PFSK-1 (cell line): ENCODE measurements at regions not wholly inside any gene's neighbourhood (a gene's known extent, or its start where the extent isn't known, plus 50 kb on each side); places are given as distances from the start of the nearest gene placed in this dataset.

ENCODE experiments used
- FOXP2 ChIP-seq: optimal IDR thresholded peaks from 2 replicates; pipeline ENCODE3; 2011; ENCODE audit warnings: borderline replicate concordance, control low read depth, inconsistent platforms; ENCODE audit not compliant: insufficient read depth; ENCODE audit errors: extremely low read length, extremely low read depth
- POLR2AphosphoS5 ChIP-seq: IDR thresholded peaks from 2 replicates; pipeline ENCODE4 v1.6.1; 2012; ENCODE audit warnings: low read depth, mild to moderate bottlenecking, control low read depth, low read length, moderate library complexity
- SIN3A ChIP-seq: IDR thresholded peaks from 2 replicates; pipeline ENCODE4 v1.6.1; 2012; ENCODE audit warnings: mild to moderate bottlenecking, low read length, moderate library complexity, borderline replicate concordance; ENCODE audit not compliant: insufficient read depth
- TAF1 ChIP-seq: IDR thresholded peaks from 2 replicates; pipeline ENCODE4 v1.6.1; 2012; ENCODE audit warnings: low read length, control low read depth, borderline replicate concordance; ENCODE audit not compliant: insufficient read depth
- TF ChIP-seq, protein P1 (sequence below), 2 experiments: IDR thresholded peaks; 2 replicates each; pipeline versions ENCODE4 v1.6.1 to v1.8.0; 2011 to 2012; ENCODE audit warnings: low read depth in 2 of 2, low read length in 2 of 2, control low read depth in 1 of 2, inconsistent platforms in 1 of 2, mild to moderate bottlenecking in 1 of 2, moderate library complexity in 1 of 2; ENCODE audit not compliant: insufficient read depth in 1 of 2

- TF ChIP-seq FOXP2 (no peak), TAF1 (no peak), POLR2AphosphoS5 (no peak), SIN3A (no peak)
- TF ChIP-seq, protein P1, sequence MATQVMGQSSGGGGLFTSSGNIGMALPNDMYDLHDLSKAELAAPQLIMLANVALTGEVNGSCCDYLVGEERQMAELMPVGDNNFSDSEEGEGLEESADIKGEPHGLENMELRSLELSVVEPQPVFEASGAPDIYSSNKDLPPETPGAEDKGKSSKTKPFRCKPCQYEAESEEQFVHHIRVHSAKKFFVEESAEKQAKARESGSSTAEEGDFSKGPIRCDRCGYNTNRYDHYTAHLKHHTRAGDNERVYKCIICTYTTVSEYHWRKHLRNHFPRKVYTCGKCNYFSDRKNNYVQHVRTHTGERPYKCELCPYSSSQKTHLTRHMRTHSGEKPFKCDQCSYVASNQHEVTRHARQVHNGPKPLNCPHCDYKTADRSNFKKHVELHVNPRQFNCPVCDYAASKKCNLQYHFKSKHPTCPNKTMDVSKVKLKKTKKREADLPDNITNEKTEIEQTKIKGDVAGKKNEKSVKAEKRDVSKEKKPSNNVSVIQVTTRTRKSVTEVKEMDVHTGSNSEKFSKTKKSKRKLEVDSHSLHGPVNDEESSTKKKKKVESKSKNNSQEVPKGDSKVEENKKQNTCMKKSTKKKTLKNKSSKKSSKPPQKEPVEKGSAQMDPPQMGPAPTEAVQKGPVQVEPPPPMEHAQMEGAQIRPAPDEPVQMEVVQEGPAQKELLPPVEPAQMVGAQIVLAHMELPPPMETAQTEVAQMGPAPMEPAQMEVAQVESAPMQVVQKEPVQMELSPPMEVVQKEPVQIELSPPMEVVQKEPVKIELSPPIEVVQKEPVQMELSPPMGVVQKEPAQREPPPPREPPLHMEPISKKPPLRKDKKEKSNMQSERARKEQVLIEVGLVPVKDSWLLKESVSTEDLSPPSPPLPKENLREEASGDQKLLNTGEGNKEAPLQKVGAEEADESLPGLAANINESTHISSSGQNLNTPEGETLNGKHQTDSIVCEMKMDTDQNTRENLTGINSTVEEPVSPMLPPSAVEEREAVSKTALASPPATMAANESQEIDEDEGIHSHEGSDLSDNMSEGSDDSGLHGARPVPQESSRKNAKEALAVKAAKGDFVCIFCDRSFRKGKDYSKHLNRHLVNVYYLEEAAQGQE (IDR thresholded peaks at IDR 0.05; ENCODE audit: insufficient read depth in 1 of 2, low read depth in 2 of 2, low read length in 2 of 2) = no peak
Measured at GRCh38 chr11:135015966-135016365, 603.9 kb upstream of the B3GAT1 start.

DNA sequence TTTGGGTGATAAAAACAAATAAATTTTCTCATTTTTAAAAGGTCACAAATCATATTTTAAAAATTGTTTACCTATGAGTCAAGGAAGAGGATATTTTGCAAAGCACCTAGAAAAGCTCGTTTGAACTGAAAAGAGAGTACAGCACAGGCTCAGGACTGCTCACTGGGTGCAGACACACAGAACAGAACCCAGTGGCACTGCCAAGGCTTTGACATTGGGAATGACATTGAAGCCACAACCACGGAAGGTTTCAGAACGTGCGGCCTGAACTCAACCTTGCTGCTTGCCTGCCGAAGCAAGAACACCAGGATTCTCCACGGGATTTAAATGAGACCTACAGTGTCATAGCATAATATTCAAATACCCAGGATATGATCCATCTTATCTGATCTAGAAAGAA is 597.1 kb upstream of the B3GAT1 start:
- TF ChIP-seq, protein P1 (IDR thresholded peaks at IDR 0.05; ENCODE audit: insufficient read depth in 1 of 2, low read depth in 2 of 2, low read length in 2 of 2) = no peak
- TF ChIP-seq FOXP2 = no peak
- no peak for TF ChIP-seq TAF1
- TF ChIP-seq POLR2AphosphoS5 = no peak
- TF ChIP-seq SIN3A = no peak

DNA sequence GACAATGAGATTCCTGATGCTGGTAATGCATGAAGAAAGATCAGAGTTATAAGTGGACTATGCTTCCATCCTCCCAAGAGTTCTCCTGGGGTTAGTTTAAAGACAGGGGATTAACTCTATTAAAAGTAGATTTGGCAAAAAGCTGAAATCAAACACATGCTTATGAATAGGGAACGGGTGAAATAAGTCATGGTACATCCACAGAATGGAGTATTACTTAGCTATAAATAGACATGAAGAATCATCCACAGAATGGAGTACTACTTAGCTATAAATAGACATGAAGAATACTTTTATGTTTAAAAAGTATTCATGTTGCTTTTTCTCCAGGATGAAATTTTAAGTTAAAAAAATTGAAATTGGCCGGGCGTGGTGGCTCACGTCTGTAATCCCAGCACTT is 596.4 kb upstream of the B3GAT1 start:
- TF ChIP-seq TAF1 = no peak
- TF ChIP-seq, protein P1 (IDR thresholded peaks at IDR 0.05; ENCODE audit: insufficient read depth in 1 of 2, low read depth in 2 of 2, low read length in 2 of 2) = no peak
- no peak for TF ChIP-seq SIN3A
- no peak for TF ChIP-seq FOXP2
- TF ChIP-seq POLR2AphosphoS5 = no peak

DNA sequence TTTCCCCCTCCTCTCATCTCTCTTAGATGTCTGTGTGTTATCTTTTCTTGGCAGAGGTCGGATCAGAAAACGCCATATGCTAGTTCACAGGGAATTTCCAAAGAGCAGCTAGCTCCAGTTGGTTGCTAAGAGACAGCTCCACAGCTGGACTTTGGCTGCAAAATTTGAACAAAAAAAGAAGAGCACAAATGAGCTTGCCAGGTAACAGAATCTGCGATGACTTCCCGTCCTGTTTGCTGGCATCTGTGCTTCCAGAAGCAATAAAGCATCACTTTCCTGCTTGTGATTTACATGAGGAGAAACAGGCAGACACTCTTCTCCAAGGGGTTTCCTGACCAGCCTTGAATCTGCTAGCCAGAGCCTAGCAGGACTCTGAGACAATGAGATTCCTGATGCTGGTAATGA is 596.0 kb upstream of the B3GAT1 start:
- no peak for TF ChIP-seq SIN3A
- TF ChIP-seq POLR2AphosphoS5 = no peak
- no peak for TF ChIP-seq FOXP2
- no peak for TF ChIP-seq TAF1
- TF ChIP-seq, protein P1 (IDR thresholded peaks at IDR 0.05; ENCODE audit: insufficient read depth in 1 of 2, low read depth in 2 of 2, low read length in 2 of 2) = no peak

DNA sequence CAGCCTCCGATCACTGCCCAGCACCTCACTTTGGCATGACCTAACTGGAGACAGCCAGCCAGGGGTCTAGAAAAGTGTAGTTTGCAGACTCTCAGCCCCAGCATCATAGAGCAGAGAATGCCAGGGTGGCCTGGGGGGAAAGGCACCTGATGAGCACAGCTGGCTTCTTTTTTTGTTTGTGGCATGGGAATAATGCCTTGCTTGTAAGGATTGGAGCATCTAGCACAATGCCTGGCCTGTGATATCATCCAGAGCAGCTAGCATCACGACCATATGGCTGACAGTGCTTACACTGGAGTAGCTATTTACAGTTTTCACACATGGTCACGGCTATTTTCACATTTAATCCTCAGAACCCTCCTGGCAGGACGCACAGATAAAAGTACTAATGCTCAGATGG is 594.8 kb upstream of the B3GAT1 start:
- TF ChIP-seq SIN3A (no peak), FOXP2 (no peak), POLR2AphosphoS5 (no peak), TAF1 (no peak)
- TF ChIP-seq, protein P1 (IDR thresholded peaks at IDR 0.05; ENCODE audit: insufficient read depth in 1 of 2, low read depth in 2 of 2, low read length in 2 of 2) = no peak
